ENCODE measurements at regions not wholly inside any gene's neighbourhood (a gene's known extent, or its start where the extent isn't known, plus 50 kb on each side); places are given as distances from the start of the nearest gene placed in this dataset.

GRCh38 chr7:68103319-68103718 is 1106.7 kb downstream of the TYW1 start:
- no peaks in the 10 kb centered on the region for H3K27me3 Mint-ChIP-seq (ENCODE audit: insufficient read depth)
- H3K9me3 Mint-ChIP-seq, result peaks cover 21% of the 10 kb centered on the region

GRCh38 chr7:68107261-68107660 is 1110.6 kb downstream of the TYW1 start:
- H3K36me3 Mint-ChIP-seq (ENCODE audit: low read depth), result no peaks in the 10 kb centered on the region
- no peaks in the 10 kb centered on the region for H3K27me3 Mint-ChIP-seq (ENCODE audit: insufficient read depth)
- H3K4me1 Mint-ChIP-seq (ENCODE audit: low read depth), result no peaks in the 10 kb centered on the region
- peaks cover 29% of the 10 kb centered on the region for H3K9me3 Mint-ChIP-seq
- intact Hi-C loops (cut with micrococcal nuclease), result no loop called here
- no peak for DNase-seq (ENCODE audit: low spot score)
- no peak overlapping the region for H3K27ac Mint-ChIP-seq
- H3K4me3 Mint-ChIP-seq, result no peak overlapping the region

More at GRCh38 chr7:68103319-68103718, 1106.7 kb downstream of the TYW1 start:
- intact Hi-C loops (cut with micrococcal nuclease), result no loop called here
- Mint-ChIP-seq H3K4me3 (no peak overlapping the region), H3K4me1 (ENCODE audit: low read depth) (no peaks in the 10 kb centered on the region), H3K27ac (no peak overlapping the region), H3K36me3 (ENCODE audit: low read depth) (no peaks in the 10 kb centered on the region)
- no peak for DNase-seq (ENCODE audit: low spot score)

- H3K4me3 Mint-ChIP-seq, result no peak overlapping the region
- DNase-seq (ENCODE audit: low spot score), result no peak
- intact Hi-C loops (cut with micrococcal nuclease), result no loop called here
- H3K9me3 Mint-ChIP-seq, result peaks cover 33% of the 10 kb centered on the region
- no peaks in the 10 kb centered on the region for H3K4me1 Mint-ChIP-seq (ENCODE audit: low read depth)
- H3K27ac Mint-ChIP-seq, result no peak overlapping the region
- H3K27me3 Mint-ChIP-seq (ENCODE audit: insufficient read depth), result no peaks in the 10 kb centered on the region
- no peaks in the 10 kb centered on the region for H3K36me3 Mint-ChIP-seq (ENCODE audit: low read depth)
Measured at GRCh38 chr7:68107968-68108367, 1111.3 kb downstream of the TYW1 start.

- Mint-ChIP-seq H3K9me3 (peaks cover 29% of the 10 kb centered on the region), H3K27ac (no peak overlapping the region), H3K4me3 (no peak overlapping the region), H3K36me3 (ENCODE audit: low read depth) (no peaks in the 10 kb centered on the region), H3K4me1 (ENCODE audit: low read depth) (no peaks in the 10 kb centered on the region), H3K27me3 (ENCODE audit: insufficient read depth) (no peaks in the 10 kb centered on the region)
- intact Hi-C loops (cut with micrococcal nuclease), result no loop called here
- no peak for DNase-seq (ENCODE audit: low spot score)
Measured at GRCh38 chr7:68109299-68109698, 1112.7 kb downstream of the TYW1 start.

- H3K27me3 Mint-ChIP-seq (ENCODE audit: insufficient read depth), result no peaks in the 10 kb centered on the region
- H3K9me3 Mint-ChIP-seq, result peaks cover 53% of the 10 kb centered on the region
- DNase-seq (ENCODE audit: low spot score), result no peak
- intact Hi-C loops (cut with micrococcal nuclease), result no loop called here
- no peak overlapping the region for H3K27ac Mint-ChIP-seq
- H3K4me1 Mint-ChIP-seq (ENCODE audit: low read depth), result no peaks in the 10 kb centered on the region
- no peaks in the 10 kb centered on the region for H3K36me3 Mint-ChIP-seq (ENCODE audit: low read depth)
- no peak overlapping the region for H3K4me3 Mint-ChIP-seq
Measured at GRCh38 chr7:68119411-68119810, 1122.8 kb downstream of the TYW1 start.

GRCh38 chr7:68121056-68121455 is 1124.4 kb downstream of the TYW1 start:
- no peak overlapping the region for H3K27ac Mint-ChIP-seq
- no peaks in the 10 kb centered on the region for H3K36me3 Mint-ChIP-seq (ENCODE audit: low read depth)
- H3K9me3 Mint-ChIP-seq, result peaks cover 55% of the 10 kb centered on the region
- H3K4me3 Mint-ChIP-seq, result no peak overlapping the region
- H3K4me1 Mint-ChIP-seq (ENCODE audit: low read depth), result no peaks in the 10 kb centered on the region
- intact Hi-C loops (cut with micrococcal nuclease), result no loop called here
- H3K27me3 Mint-ChIP-seq (ENCODE audit: insufficient read depth), result no peaks in the 10 kb centered on the region
- no peak for DNase-seq (ENCODE audit: low spot score)

DNA sequence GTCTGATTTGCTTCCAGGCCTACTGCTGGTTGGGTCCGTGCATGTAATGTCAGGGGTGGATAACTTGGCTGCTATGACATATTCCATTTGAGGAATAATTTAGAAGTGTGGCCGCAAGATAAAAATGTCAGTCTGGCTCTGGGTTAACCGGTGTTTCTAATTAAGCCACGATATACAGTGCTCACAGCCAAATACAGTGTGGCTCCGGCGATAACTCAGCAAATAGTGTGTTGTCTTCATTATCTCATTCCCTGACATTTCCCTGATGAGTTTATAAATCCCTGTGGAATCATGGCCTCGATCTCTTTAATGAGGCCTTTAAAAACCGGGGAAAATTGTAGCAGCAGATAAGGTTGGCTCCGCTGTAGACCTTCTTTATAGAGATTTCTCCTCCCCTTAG is 1125.0 kb downstream of the TYW1 start:
- peaks cover 54% of the 10 kb centered on the region for H3K9me3 Mint-ChIP-seq
- intact Hi-C loops (cut with micrococcal nuclease), result no loop called here
- no peak overlapping the region for H3K27ac Mint-ChIP-seq
- H3K27me3 Mint-ChIP-seq (ENCODE audit: insufficient read depth), result no peaks in the 10 kb centered on the region
- H3K4me1 Mint-ChIP-seq (ENCODE audit: low read depth), result no peaks in the 10 kb centered on the region
- DNase-seq (ENCODE audit: low spot score), result no peak
- H3K4me3 Mint-ChIP-seq, result no peak overlapping the region
- H3K36me3 Mint-ChIP-seq (ENCODE audit: low read depth), result no peaks in the 10 kb centered on the region

- DNase-seq (ENCODE audit: low spot score), result no peak
- intact Hi-C loops (cut with micrococcal nuclease), result no loop called here
- H3K9me3 Mint-ChIP-seq, result peaks cover 51% of the 10 kb centered on the region
- H3K27me3 Mint-ChIP-seq (ENCODE audit: insufficient read depth), result no peaks in the 10 kb centered on the region
- no peaks in the 10 kb centered on the region for H3K4me1 Mint-ChIP-seq (ENCODE audit: low read depth)
- no peak overlapping the region for H3K4me3 Mint-ChIP-seq
- H3K27ac Mint-ChIP-seq, result no peak overlapping the region
- H3K36me3 Mint-ChIP-seq (ENCODE audit: low read depth), result no peaks in the 10 kb centered on the region
Measured at GRCh38 chr7:68122801-68123200, 1126.2 kb downstream of the TYW1 start.

GRCh38 chr7:68125168-68125567 is 1128.5 kb downstream of the TYW1 start:
- DNase-seq (ENCODE audit: low spot score), result no peak
- intact Hi-C loops (cut with micrococcal nuclease), result no loop called here
- Mint-ChIP-seq H3K4me3 (no peak overlapping the region), H3K36me3 (ENCODE audit: low read depth) (no peaks in the 10 kb centered on the region), H3K9me3 (peaks cover 38% of the 10 kb centered on the region), H3K27ac (no peak overlapping the region), H3K4me1 (ENCODE audit: low read depth) (no peaks in the 10 kb centered on the region), H3K27me3 (ENCODE audit: insufficient read depth) (no peaks in the 10 kb centered on the region)

GRCh38 chr7:68133045-68133444 is 1136.4 kb downstream of the TYW1 start:
- H3K27me3 Mint-ChIP-seq (ENCODE audit: insufficient read depth), result no peaks in the 10 kb centered on the region

GRCh38 chr7:68143345-68143744 is 1146.7 kb downstream of the TYW1 start:
- Mint-ChIP-seq H3K9me3 (peaks cover 46% of the 10 kb centered on the region), H3K4me1 (ENCODE audit: low read depth) (no peaks in the 10 kb centered on the region), H3K4me3 (no peak overlapping the region), H3K27ac (no peak overlapping the region), H3K27me3 (ENCODE audit: insufficient read depth) (no peaks in the 10 kb centered on the region), H3K36me3 (ENCODE audit: low read depth) (no peaks in the 10 kb centered on the region)
- intact Hi-C loops (cut with micrococcal nuclease), result no loop called here
- DNase-seq (ENCODE audit: low spot score), result no peak

More at GRCh38 chr7:68133045-68133444, 1136.4 kb downstream of the TYW1 start:
- Mint-ChIP-seq H3K9me3 (peaks cover 16% of the 10 kb centered on the region), H3K36me3 (ENCODE audit: low read depth) (no peaks in the 10 kb centered on the region), H3K4me1 (ENCODE audit: low read depth) (no peaks in the 10 kb centered on the region), H3K4me3 (no peak overlapping the region), H3K27ac (no peak overlapping the region)
- no peak for DNase-seq (ENCODE audit: low spot score)
- intact Hi-C loops (cut with micrococcal nuclease), result no loop called here

- no peaks in the 10 kb centered on the region for H3K4me1 Mint-ChIP-seq (ENCODE audit: low read depth)
- DNase-seq (ENCODE audit: low spot score), result no peak
- no peaks in the 10 kb centered on the region for H3K27me3 Mint-ChIP-seq (ENCODE audit: insufficient read depth)
- H3K36me3 Mint-ChIP-seq (ENCODE audit: low read depth), result no peaks in the 10 kb centered on the region
- no peak overlapping the region for H3K4me3 Mint-ChIP-seq
- H3K27ac Mint-ChIP-seq, result no peak overlapping the region
- intact Hi-C loops (cut with micrococcal nuclease), result no loop called here
- H3K9me3 Mint-ChIP-seq, result peaks cover 53% of the 10 kb centered on the region
Measured at GRCh38 chr7:68146983-68147382, 1150.3 kb downstream of the TYW1 start.

- DNase-seq (ENCODE audit: low spot score), result no peak
- H3K4me1 Mint-ChIP-seq (ENCODE audit: low read depth), result no peaks in the 10 kb centered on the region
- peaks cover 54% of the 10 kb centered on the region for H3K9me3 Mint-ChIP-seq
- H3K36me3 Mint-ChIP-seq (ENCODE audit: low read depth), result no peaks in the 10 kb centered on the region
- H3K4me3 Mint-ChIP-seq, result no peak overlapping the region
- intact Hi-C loops (cut with micrococcal nuclease), result no loop called here
- no peaks in the 10 kb centered on the region for H3K27me3 Mint-ChIP-seq (ENCODE audit: insufficient read depth)
- no peak overlapping the region for H3K27ac Mint-ChIP-seq
Measured at GRCh38 chr7:68147614-68148238, 1151.1 kb downstream of the TYW1 start.

GRCh38 chr7:68148440-68148839 is 1151.8 kb downstream of the TYW1 start:
- no peaks in the 10 kb centered on the region for H3K4me1 Mint-ChIP-seq (ENCODE audit: low read depth)
- no peak overlapping the region for H3K27ac Mint-ChIP-seq
- peaks cover 55% of the 10 kb centered on the region for H3K9me3 Mint-ChIP-seq
- intact Hi-C loops (cut with micrococcal nuclease), result no loop called here
- no peaks in the 10 kb centered on the region for H3K27me3 Mint-ChIP-seq (ENCODE audit: insufficient read depth)
- DNase-seq (ENCODE audit: low spot score), result no peak
- H3K36me3 Mint-ChIP-seq (ENCODE audit: low read depth), result no peaks in the 10 kb centered on the region
- no peak overlapping the region for H3K4me3 Mint-ChIP-seq

Data from activated T-helper 1 cell treated with anti-CD3 and anti-CD28 coated beads, Interleukin-12 subunit alpha, Interleukin-12 subunit beta, Interleukin-2, Interleukin-4 antibody, amounts not matched to agents 30 ng/mL and 10 ng/mL and 1 ng/mL, durations not matched to agents 14 hours and 24 hours and 36 hours (primary cell).